ENCODE measurements at regions not wholly inside any gene's neighbourhood (a gene's known extent, or its start where the extent isn't known, plus 50 kb on each side); places are given as distances from the start of the nearest gene placed in this dataset.

- Histone ChIP-seq H3K9me2 (ENCODE audit: insufficient read depth) (no peaks in the 10 kb centered on the region), H4K20me1 (ENCODE audit: insufficient read depth) (no peaks in the 10 kb centered on the region), H3K4me1 (ENCODE audit: insufficient read depth) (no peaks in the 10 kb centered on the region), H2AFZ (no peak overlapping the region), H3K9ac (no peak overlapping the region), H3K36me3 (ENCODE audit: low read depth) (no peaks in the 10 kb centered on the region), H3K27me3 (replicated peaks; ENCODE audit: insufficient read depth) (no peaks in the 10 kb centered on the region), H3F3A (ENCODE audit: insufficient read depth) (no peaks in the 10 kb centered on the region), H3K79me2 (ENCODE audit: insufficient read depth) (no peaks in the 10 kb centered on the region), H3K4me2 (ENCODE audit: unreplicated experiment) (no peak overlapping the region), H3K27ac (no peak overlapping the region), H3K9me3 (ENCODE audit: low read depth) (no peaks in the 10 kb centered on the region), H3K4me3 (no peak overlapping the region)
- no peak for TF ChIP-seq EZH2 (IDR thresholded peaks at IDR 0.05; ENCODE audit: insufficient read depth, poor library complexity, severe bottlenecking)
- 12 to 13% methylated on average over 4 of the region's 4 CpGs for WGBS, 2 experiments (ENCODE audit: low coverage in 1 of 2, low lambda C conversion rate in 2 of 2, missing lambda C conversion rate in 2 of 2)
- in situ Hi-C loops (cut with MboI): no loop called here
- no peak for DNase-seq
Measured at GRCh38 chr12:125262851-125263250, 197.6 kb downstream of the AACS start.

- in situ Hi-C loops (cut with MboI): no loop called here
- 57 to 62% methylated on average over 8 of the region's 8 CpGs for WGBS, 2 experiments (ENCODE audit: low coverage in 1 of 2, low lambda C conversion rate in 2 of 2, missing lambda C conversion rate in 2 of 2)
Measured at GRCh38 chr12:125263385-125263784, 198.2 kb downstream of the AACS start.

GRCh38 chr12:125267114-125267513 lies 201.9 kb downstream of the AACS start:
- no peaks in the 10 kb centered on the region for H3K36me3 ChIP-seq (ENCODE audit: low read depth)
- in situ Hi-C loops (cut with MboI): no loop called here
- H3K4me1 ChIP-seq (ENCODE audit: insufficient read depth): no peaks in the 10 kb centered on the region
- no peaks in the 10 kb centered on the region for H3K9me3 ChIP-seq (ENCODE audit: low read depth)
- no peaks in the 10 kb centered on the region for H3K27me3 ChIP-seq (replicated peaks; ENCODE audit: insufficient read depth)
- TF ChIP-seq EZH2phosphoT487 (IDR thresholded peaks at IDR 0.05; ENCODE audit: insufficient read depth, low read depth): no peak
- TF ChIP-seq EZH2 (IDR thresholded peaks at IDR 0.05; ENCODE audit: insufficient read depth, poor library complexity, severe bottlenecking): no peak
- WGBS, 2 experiments (ENCODE audit: low coverage in 1 of 2, low lambda C conversion rate in 2 of 2, missing lambda C conversion rate in 2 of 2): 33 to 53% methylated on average over 5 of the region's 5 CpGs
- no peak overlapping the region for H3K4me3 ChIP-seq
- H4K20me1 ChIP-seq (ENCODE audit: insufficient read depth): no peaks in the 10 kb centered on the region
- no peaks in the 10 kb centered on the region for H3K79me2 ChIP-seq (ENCODE audit: insufficient read depth)
- no peak overlapping the region for H2AFZ ChIP-seq
- H3K9me2 ChIP-seq (ENCODE audit: insufficient read depth): no peaks in the 10 kb centered on the region
- H3K27ac ChIP-seq: no peak overlapping the region
- H3F3A ChIP-seq (ENCODE audit: insufficient read depth): no peaks in the 10 kb centered on the region
- H3K9ac ChIP-seq: no peak overlapping the region
- DNase-seq: no peak
- H3K4me2 ChIP-seq (ENCODE audit: unreplicated experiment): no peak overlapping the region

More at GRCh38 chr12:125263385-125263784, 198.2 kb downstream of the AACS start:
- no peak overlapping the region for H3K4me3 ChIP-seq
- no peak overlapping the region for H3K4me2 ChIP-seq (ENCODE audit: unreplicated experiment)
- H3K4me1 ChIP-seq (ENCODE audit: insufficient read depth): no peaks in the 10 kb centered on the region
- no peak for TF ChIP-seq EZH2 (IDR thresholded peaks at IDR 0.05; ENCODE audit: insufficient read depth, poor library complexity, severe bottlenecking)
- H3K27ac ChIP-seq: no peak overlapping the region
- no peak overlapping the region for H2AFZ ChIP-seq
- H3K9ac ChIP-seq: no peak overlapping the region
- H3K9me2 ChIP-seq (ENCODE audit: insufficient read depth): no peaks in the 10 kb centered on the region
- H3K27me3 ChIP-seq (replicated peaks; ENCODE audit: insufficient read depth): no peaks in the 10 kb centered on the region
- no peaks in the 10 kb centered on the region for H3F3A ChIP-seq (ENCODE audit: insufficient read depth)
- H4K20me1 ChIP-seq (ENCODE audit: insufficient read depth): no peaks in the 10 kb centered on the region
- no peaks in the 10 kb centered on the region for H3K79me2 ChIP-seq (ENCODE audit: insufficient read depth)
- no peaks in the 10 kb centered on the region for H3K9me3 ChIP-seq (ENCODE audit: low read depth)
- DNase-seq: no peak
- H3K36me3 ChIP-seq (ENCODE audit: low read depth): no peaks in the 10 kb centered on the region

- Histone ChIP-seq H3K36me3 (ENCODE audit: low read depth) (no peaks in the 10 kb centered on the region), H3K9me2 (ENCODE audit: insufficient read depth) (no peaks in the 10 kb centered on the region), H3K4me3 (no peak overlapping the region), H3K4me1 (ENCODE audit: insufficient read depth) (no peaks in the 10 kb centered on the region), H4K20me1 (ENCODE audit: insufficient read depth) (no peaks in the 10 kb centered on the region), H3K9me3 (ENCODE audit: low read depth) (no peaks in the 10 kb centered on the region), H3K27me3 (replicated peaks; ENCODE audit: insufficient read depth) (no peaks in the 10 kb centered on the region), H3K79me2 (ENCODE audit: insufficient read depth) (no peaks in the 10 kb centered on the region), H3K27ac (no peak overlapping the region), H3F3A (ENCODE audit: insufficient read depth) (no peaks in the 10 kb centered on the region), H3K9ac (no peak overlapping the region), H2AFZ (no peak overlapping the region), H3K4me2 (ENCODE audit: unreplicated experiment) (no peak overlapping the region)
- no peak for DNase-seq
- WGBS, 2 experiments (ENCODE audit: low coverage in 1 of 2, low lambda C conversion rate in 2 of 2, missing lambda C conversion rate in 2 of 2): 41 to 45% methylated on average over 5 of the region's 5 CpGs
- in situ Hi-C loops (cut with MboI): no loop called here
- TF ChIP-seq EZH2 (IDR thresholded peaks at IDR 0.05; ENCODE audit: insufficient read depth, poor library complexity, severe bottlenecking) (no peak), EZH2phosphoT487 (IDR thresholded peaks at IDR 0.05; ENCODE audit: insufficient read depth, low read depth) (no peak)
Measured at GRCh38 chr12:125269276-125269675, 204.0 kb downstream of the AACS start.

- Histone ChIP-seq H3K9me3 (ENCODE audit: low read depth) (no peaks in the 10 kb centered on the region), H3F3A (ENCODE audit: insufficient read depth) (no peaks in the 10 kb centered on the region), H3K9me2 (ENCODE audit: insufficient read depth) (no peaks in the 10 kb centered on the region), H3K4me3 (no peak overlapping the region), H3K9ac (no peak overlapping the region), H2AFZ (no peak overlapping the region), H3K4me1 (ENCODE audit: insufficient read depth) (no peaks in the 10 kb centered on the region), H3K27me3 (replicated peaks; ENCODE audit: insufficient read depth) (no peaks in the 10 kb centered on the region), H3K27ac (no peak overlapping the region), H3K36me3 (ENCODE audit: low read depth) (no peaks in the 10 kb centered on the region), H3K79me2 (ENCODE audit: insufficient read depth) (no peaks in the 10 kb centered on the region), H3K4me2 (ENCODE audit: unreplicated experiment) (no peak overlapping the region), H4K20me1 (ENCODE audit: insufficient read depth) (no peaks in the 10 kb centered on the region)
- no peak for TF ChIP-seq EZH2 (IDR thresholded peaks at IDR 0.05; ENCODE audit: insufficient read depth, poor library complexity, severe bottlenecking)
- in situ Hi-C loops (cut with MboI): no loop called here
- DNase-seq: no peak
- WGBS, 2 experiments (ENCODE audit: low coverage in 1 of 2, low lambda C conversion rate in 2 of 2, missing lambda C conversion rate in 2 of 2): 11 to 13% methylated on average over 4 of the region's 4 CpGs
Measured at GRCh38 chr12:125271892-125272291, 206.7 kb downstream of the AACS start.

All from GM23248 (cell line).